Right ventricle myocardium inferior (tissue), 1 donor: ENCODE measurements at regions not wholly inside any gene's neighbourhood (a gene's known extent, or its start where the extent isn't known, plus 50 kb on each side); places are given as distances from the start of the nearest gene placed in this dataset.

Experiments used
- ATAC-seq: fragments of 200-7000 bp; cut with Tn5 transposase; one replicate; pipeline ENCODE4 v1.9.1; 2020; ENCODE audit warnings: mild to moderate bottlenecking, moderate library complexity
- DNase-seq: peaks from one replicate; pipeline ENCODE4 v3.0.0; 2021; ENCODE audit errors: missing footprints
- intact Hi-C: fragments of 100-400 bp; cut with DNase I; formaldehyde crosslinking; loops from one replicate; pipeline ENCODE4 v1.11.0; 2022
- donor health status: DM: no; HTN: yes; CAD: no; lungs with severe emphysema.

- intact Hi-C loops = loop anchor here (5.0 kb wide), 1 partner anchor 746 kb away; no protein-coding TSS in a partner anchor
- DNase-seq (no peak), ATAC-seq (peak; percentile 50)
Observed at GRCh38 chr9:85142968-85143367, 473.4 kb downstream of the NTRK2 start.

GRCh38 chr9:85142496-85142911 lies 473.0 kb downstream of the NTRK2 start:
- intact Hi-C loops = loop anchor here (5.0 kb wide), 1 partner anchor 745 kb away; no protein-coding TSS in a partner anchor
- ATAC-seq (peak; percentile 68), DNase-seq (peak; percentile 61)

- intact Hi-C loops = no loop called here
- DNase-seq = no peak
- ATAC-seq = no peak
Observed at GRCh38 chr9:85137696-85138095, 468.2 kb downstream of the NTRK2 start.

GRCh38 chr9:85136987-85137386 lies 467.5 kb downstream of the NTRK2 start:
- ATAC-seq (no peak), DNase-seq (no peak)
- intact Hi-C loops = no loop called here

GRCh38 chr9:85136507-85136906 lies 467.0 kb downstream of the NTRK2 start:
- DNase-seq (no peak), ATAC-seq (no peak)
- intact Hi-C loops = no loop called here

- DNase-seq = no peak
- ATAC-seq = no peak
- intact Hi-C loops = no loop called here
Observed at GRCh38 chr9:85130764-85131163, 461.2 kb downstream of the NTRK2 start.

GRCh38 chr9:85130260-85130659 lies 460.7 kb downstream of the NTRK2 start:
- no peak for ATAC-seq
- intact Hi-C loops = no loop called here
- DNase-seq = no peak

GRCh38 chr9:85129514-85129913 lies 460.0 kb downstream of the NTRK2 start:
- intact Hi-C loops = no loop called here
- no peak for ATAC-seq
- DNase-seq = no peak

- ATAC-seq (no peak), DNase-seq (no peak)
- intact Hi-C loops = no loop called here
Observed at GRCh38 chr9:85118990-85119755, 449.6 kb downstream of the NTRK2 start.

GRCh38 chr9:85117831-85118230 lies 448.3 kb downstream of the NTRK2 start:
- ATAC-seq = no peak
- intact Hi-C loops = no loop called here

GRCh38 chr9:85115473-85115872 lies 445.9 kb downstream of the NTRK2 start:
- DNase-seq (no peak), ATAC-seq (no peak)
- intact Hi-C loops = no loop called here

More at GRCh38 chr9:85117831-85118230, 448.3 kb downstream of the NTRK2 start:
- no peak for DNase-seq

GRCh38 chr9:85114799-85115198 lies 445.3 kb downstream of the NTRK2 start:
- DNase-seq = no peak
- intact Hi-C loops = no loop called here
- no peak for ATAC-seq

- no peak for ATAC-seq
- no peak for DNase-seq
- intact Hi-C loops = no loop called here
Observed at GRCh38 chr9:85112933-85113418, 443.4 kb downstream of the NTRK2 start.

GRCh38 chr9:85112391-85112790 lies 442.9 kb downstream of the NTRK2 start:
- DNase-seq (no peak), ATAC-seq (no peak)
- intact Hi-C loops = no loop called here

- intact Hi-C loops = no loop called here
- ATAC-seq (no peak), DNase-seq (no peak)
Observed at GRCh38 chr9:85108746-85109145, 439.2 kb downstream of the NTRK2 start.

GRCh38 chr9:85108229-85108628 lies 438.7 kb downstream of the NTRK2 start:
- no peak for DNase-seq
- intact Hi-C loops = no loop called here
- ATAC-seq = no peak

- intact Hi-C loops = no loop called here
- DNase-seq (no peak), ATAC-seq (no peak)
Observed at GRCh38 chr9:85089188-85089969, 419.9 kb downstream of the NTRK2 start.

GRCh38 chr9:85081963-85082362 lies 412.4 kb downstream of the NTRK2 start:
- DNase-seq (no peak), ATAC-seq (no peak)
- intact Hi-C loops = no loop called here

GRCh38 chr9:85079349-85079748 lies 409.8 kb downstream of the NTRK2 start:
- DNase-seq (no peak), ATAC-seq (no peak)
- intact Hi-C loops = no loop called here

GRCh38 chr9:85077944-85078343 lies 408.4 kb downstream of the NTRK2 start:
- no peak for DNase-seq

More at GRCh38 chr9:85077944-85078343, 408.4 kb downstream of the NTRK2 start:
- no peak for ATAC-seq
- intact Hi-C loops = no loop called here
